ENCODE measurements at regions not wholly inside any gene's neighbourhood (a gene's known extent, or its start where the extent isn't known, plus 50 kb on each side); places are given as distances from the start of the nearest gene placed in this dataset.

GRCh38 chr13:85603735-85604134, 195.5 kb downstream of the SLITRK6 start:
- TF ChIP-seq POLR2AphosphoS5 (IDR thresholded peaks at IDR 0.05) (no peak), CTCF (IDR thresholded peaks at IDR 0.05) (no peak), POLR2A (IDR thresholded peaks at IDR 0.05) (no peak)
